GM23248 (cell line): ENCODE measurements at regions not wholly inside any gene's neighbourhood (a gene's known extent, or its start where the extent isn't known, plus 50 kb on each side); places are given as distances from the start of the nearest gene placed in this dataset.
A peak's percentile ranks its signal among the peaks of the same experiment; 100 is the strongest.

Experiments used
- DNase-seq: peaks from one replicate; pipeline ENCODE4 v3.0.0-alpha.2; 2015
- H2AFZ ChIP-seq: fragments of 200-600 bp; sonication (generic); 2 replicates; pipeline ENCODE4 v1.6.1; 2016; ENCODE audit warnings: antibody characterized with exemption
- H3F3A ChIP-seq: fragments of 200-600 bp; sonication (generic); 2 replicates; pipeline ENCODE4 v1.6.1; 2016; ENCODE audit warnings: mild to moderate bottlenecking, antibody characterized with exemption, mixed run types; ENCODE audit not compliant: insufficient read depth
- H3K27ac ChIP-seq: fragments of 200-600 bp; sonication (generic); 2 replicates; pipeline ENCODE4 v1.5.1; 2016; ENCODE audit warnings: mild to moderate bottlenecking
- H3K27me3 ChIP-seq: fragments of 200-600 bp; sonication (generic); replicated peaks from 2 replicates; pipeline ENCODE4 v1.6.1; 2016; ENCODE audit warnings: mild to moderate bottlenecking; ENCODE audit not compliant: insufficient read depth
- H3K36me3 ChIP-seq: fragments of 200-600 bp; sonication (generic); 2 replicates; pipeline ENCODE4 v1.6.1; 2016; ENCODE audit warnings: low read depth, mild to moderate bottlenecking
- H3K4me1 ChIP-seq: fragments of 200-600 bp; sonication (generic); 2 replicates; pipeline ENCODE4 v1.6.1; 2016; ENCODE audit warnings: mild to moderate bottlenecking; ENCODE audit not compliant: insufficient read depth
- H3K4me2 ChIP-seq: fragments of 200-600 bp; sonication (generic); one replicate; pipeline ENCODE4 v1.6.1; 2016; ENCODE audit warnings: mild to moderate bottlenecking; ENCODE audit not compliant: unreplicated experiment
- H3K4me3 ChIP-seq: fragments of 200-600 bp; sonication (generic); 2 replicates; pipeline ENCODE4 v1.5.1; 2016; ENCODE audit warnings: mild to moderate bottlenecking
- H3K79me2 ChIP-seq: fragments of 200-600 bp; sonication (generic); 2 replicates; pipeline ENCODE4 v1.6.1; 2016; ENCODE audit warnings: mild to moderate bottlenecking; ENCODE audit not compliant: insufficient read depth
- H3K9ac ChIP-seq: fragments of 200-600 bp; sonication (generic); 2 replicates; pipeline ENCODE4 v1.6.1; 2016; ENCODE audit warnings: mild to moderate bottlenecking
- H3K9me2 ChIP-seq: fragments of 200-600 bp; sonication (generic); 2 replicates; pipeline ENCODE4 v1.6.1; 2016; ENCODE audit warnings: mixed run types, mild to moderate bottlenecking, moderate library complexity; ENCODE audit not compliant: insufficient read depth
- H3K9me3 ChIP-seq: fragments of 200-600 bp; sonication (generic); one replicate; pipeline ENCODE4 v1.6.1; 2017; ENCODE audit warnings: low read depth
- H4K20me1 ChIP-seq: fragments of 200-600 bp; sonication (generic); 2 replicates; pipeline ENCODE4 v1.6.0; 2016; ENCODE audit not compliant: insufficient read depth
- EZH2 ChIP-seq: fragments of 200-600 bp; sonication (generic); IDR thresholded peaks from 2 replicates; pipeline ENCODE4 v1.6.1; 2018; ENCODE audit warnings: antibody characterized with exemption, mild to moderate bottlenecking; ENCODE audit not compliant: insufficient read depth, poor library complexity, severe bottlenecking
- EZH2phosphoT487 ChIP-seq: fragments of 200-600 bp; sonication (generic); IDR thresholded peaks from 2 replicates; pipeline ENCODE4 v1.6.1; 2018; ENCODE audit warnings: antibody characterized with exemption, moderate library complexity, mild to moderate bottlenecking, low read depth; ENCODE audit not compliant: insufficient read depth
- WGBS, 2 experiments: methylation state at CpG; one replicate each; pipeline ENCODE4 v1.1.6; 2015 to 2017; ENCODE audit warnings: low lambda C conversion rate in 2 of 2, low coverage in 1 of 2; ENCODE audit errors: missing lambda C conversion rate in 2 of 2; 5-methylcytosine and 5-hydroxymethylcytosine counted together
- in situ Hi-C: fragments of 300-500 bp; cut with MboI; formaldehyde crosslinking; loops from 2 replicates; pipeline ENCODE4 v1.15.0; 2020

GRCh38 chr11:19467904-19468303, 227.2 kb upstream of the E2F8 start:
- Histone ChIP-seq H4K20me1 (no peaks in the 10 kb centered on the region), H3K4me3 (no peak overlapping the region), H3K4me2 (no peak overlapping the region), H3K4me1 (no peaks in the 10 kb centered on the region), H3K27me3 (no peaks in the 10 kb centered on the region), H3K9me3 (no peaks in the 10 kb centered on the region), H2AFZ (no peak overlapping the region), H3K9ac (no peak overlapping the region), H3K79me2 (no peaks in the 10 kb centered on the region), H3F3A (no peaks in the 10 kb centered on the region), H3K9me2 (no peaks in the 10 kb centered on the region), H3K36me3 (no peaks in the 10 kb centered on the region), H3K27ac (no peak overlapping the region)
- no peak for TF ChIP-seq EZH2
- TF ChIP-seq EZH2phosphoT487, result no peak
- in situ Hi-C loops, result no loop called here
- peak; percentile 17 for DNase-seq
- WGBS, 2 experiments, result 74 to 80% methylated on average over 2 of the region's 2 CpGs

GRCh38 chr11:19466314-19466713, 225.6 kb upstream of the E2F8 start:
- no peak overlapping the region for H3K9ac ChIP-seq
- no peak overlapping the region for H3K4me2 ChIP-seq
- no peaks in the 10 kb centered on the region for H3K9me2 ChIP-seq
- H3K27me3 ChIP-seq, result no peaks in the 10 kb centered on the region
- H2AFZ ChIP-seq, result no peak overlapping the region
- H3K9me3 ChIP-seq, result no peaks in the 10 kb centered on the region
- no peaks in the 10 kb centered on the region for H3K79me2 ChIP-seq
- in situ Hi-C loops, result no loop called here
- WGBS, 2 experiments, result 86 to 88% methylated on average over 7 of the region's 7 CpGs
- TF ChIP-seq EZH2phosphoT487 (no peak), EZH2 (no peak)
- H3K4me3 ChIP-seq, result no peak overlapping the region
- H3K4me1 ChIP-seq, result peaks cover under 1% of the 10 kb centered on the region; the same call in 1 of the 2 replicates
- no peaks in the 10 kb centered on the region for H3K36me3 ChIP-seq
- no peaks in the 10 kb centered on the region for H3F3A ChIP-seq
- H4K20me1 ChIP-seq, result no peaks in the 10 kb centered on the region
- no peak overlapping the region for H3K27ac ChIP-seq
- DNase-seq, result no peak

DNA sequence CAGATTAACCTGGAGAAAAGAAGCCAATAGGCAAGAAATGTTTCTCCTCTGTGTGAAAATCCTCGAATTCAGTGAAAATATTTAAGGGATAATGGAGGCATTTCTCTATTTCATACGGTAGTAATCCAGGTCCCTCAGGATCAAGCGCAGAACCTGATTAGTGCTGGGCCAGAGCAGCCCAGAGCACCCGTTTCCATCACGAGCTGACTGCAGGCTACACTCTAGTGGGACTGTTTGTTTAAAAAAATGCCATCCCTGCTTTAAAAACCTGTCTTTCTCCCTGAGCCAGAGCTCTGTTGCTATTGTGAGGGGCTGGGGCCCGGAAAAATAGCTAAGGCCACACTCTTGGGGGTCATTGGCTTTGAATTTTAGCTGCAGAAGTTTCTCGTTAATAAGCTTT, 223.2 kb upstream of the E2F8 start:
- no peak overlapping the region for H3K27ac ChIP-seq

GRCh38 chr11:19460718-19461405, 220.1 kb upstream of the E2F8 start:
- no peak overlapping the region for H3K4me2 ChIP-seq
- H3K79me2 ChIP-seq, result no peaks in the 10 kb centered on the region
- no peak for TF ChIP-seq EZH2phosphoT487
- no peak for TF ChIP-seq EZH2
- no peaks in the 10 kb centered on the region for H3K9me2 ChIP-seq
- peak; percentile 62 for DNase-seq
- no peak overlapping the region for H3K9ac ChIP-seq
- H3K9me3 ChIP-seq, result no peaks in the 10 kb centered on the region
- H3K27ac ChIP-seq, result no peak overlapping the region
- no peaks in the 10 kb centered on the region for H3F3A ChIP-seq
- H3K27me3 ChIP-seq, result no peaks in the 10 kb centered on the region
- H4K20me1 ChIP-seq, result no peaks in the 10 kb centered on the region
- in situ Hi-C loops, result no loop called here
- WGBS, 2 experiments, result 39% methylated on average over 6 of the region's 6 CpGs
- H2AFZ ChIP-seq, result no peak overlapping the region
- no peak overlapping the region for H3K4me3 ChIP-seq
- H3K36me3 ChIP-seq, result no peaks in the 10 kb centered on the region
- H3K4me1 ChIP-seq, result peaks cover 15% of the 10 kb centered on the region

More for the DNA sequence above, 223.2 kb upstream of the E2F8 start:
- H3K27me3 ChIP-seq, result no peaks in the 10 kb centered on the region
- no peak overlapping the region for H3K4me2 ChIP-seq
- H3K79me2 ChIP-seq, result no peaks in the 10 kb centered on the region
- H3K4me3 ChIP-seq, result no peak overlapping the region
- H3K9ac ChIP-seq, result no peak overlapping the region
- no peaks in the 10 kb centered on the region for H3K36me3 ChIP-seq
- H3F3A ChIP-seq, result no peaks in the 10 kb centered on the region
- TF ChIP-seq EZH2 (no peak), EZH2phosphoT487 (no peak)
- H4K20me1 ChIP-seq, result no peaks in the 10 kb centered on the region
- no peak overlapping the region for H2AFZ ChIP-seq
- DNase-seq, result no peak
- no peaks in the 10 kb centered on the region for H3K9me2 ChIP-seq
- H3K9me3 ChIP-seq, result no peaks in the 10 kb centered on the region
- 92 to 93% methylated on average over 7 of the region's 7 CpGs for WGBS, 2 experiments
- in situ Hi-C loops, result no loop called here
- peaks cover 10% of the 10 kb centered on the region; the same call in 1 of the 2 replicates for H3K4me1 ChIP-seq

DNA sequence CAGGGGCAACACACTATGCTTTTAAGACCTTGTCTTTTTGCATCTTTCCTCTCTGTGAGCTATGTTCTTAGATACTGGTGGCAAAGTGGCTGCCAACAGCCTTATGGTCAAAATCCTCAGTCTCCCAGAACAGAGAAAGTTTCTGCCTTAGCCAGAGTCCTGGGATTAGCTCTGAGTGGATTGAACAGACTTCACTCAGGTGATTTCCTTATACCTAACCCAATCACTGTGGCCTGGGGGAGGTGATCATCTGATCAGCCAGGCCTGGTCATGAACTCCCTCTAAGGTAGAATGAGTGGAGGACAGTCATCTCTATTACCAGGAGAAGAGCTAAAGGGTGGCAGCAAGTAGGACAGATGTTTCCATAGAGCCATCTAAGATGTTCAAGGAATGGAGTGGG, 218.5 kb upstream of the E2F8 start:
- no peak overlapping the region for H3K27ac ChIP-seq
- no peak overlapping the region for H2AFZ ChIP-seq
- H3K9me3 ChIP-seq, result no peaks in the 10 kb centered on the region
- no peak overlapping the region for H3K9ac ChIP-seq
- H3K4me1 ChIP-seq, result peaks cover 31% of the 10 kb centered on the region
- in situ Hi-C loops, result no loop called here
- H3K4me3 ChIP-seq, result no peak overlapping the region
- no peaks in the 10 kb centered on the region for H4K20me1 ChIP-seq
- H3K27me3 ChIP-seq, result no peaks in the 10 kb centered on the region
- TF ChIP-seq EZH2phosphoT487, result no peak
- no peak for TF ChIP-seq EZH2
- H3K4me2 ChIP-seq, result no peak overlapping the region
- no peaks in the 10 kb centered on the region for H3K9me2 ChIP-seq
- 0 out of 2 replicates have a peak, but pooled peaks cover 6% of the 10 kb centered on the region for H3F3A ChIP-seq
- no peaks in the 10 kb centered on the region for H3K36me3 ChIP-seq
- no peaks in the 10 kb centered on the region for H3K79me2 ChIP-seq
- DNase-seq, result no peak
